HG03196 (cell line): ENCODE measurements at regions not wholly inside any gene's neighbourhood (a gene's known extent, or its start where the extent isn't known, plus 50 kb on each side); places are given as distances from the start of the nearest gene placed in this dataset.
"Not testable (repeated sequence)": the region's sequence is repeated elsewhere in the genome, so short reads cannot be mapped to it uniquely, and the experiment has no call there.

Source experiments
- ATAC-seq: cut with Tn5 transposase; IDR thresholded peaks from one replicate; pipeline ENCODE4 v1.9.1; 2021; ENCODE audit not compliant: unreplicated experiment

DNA sequence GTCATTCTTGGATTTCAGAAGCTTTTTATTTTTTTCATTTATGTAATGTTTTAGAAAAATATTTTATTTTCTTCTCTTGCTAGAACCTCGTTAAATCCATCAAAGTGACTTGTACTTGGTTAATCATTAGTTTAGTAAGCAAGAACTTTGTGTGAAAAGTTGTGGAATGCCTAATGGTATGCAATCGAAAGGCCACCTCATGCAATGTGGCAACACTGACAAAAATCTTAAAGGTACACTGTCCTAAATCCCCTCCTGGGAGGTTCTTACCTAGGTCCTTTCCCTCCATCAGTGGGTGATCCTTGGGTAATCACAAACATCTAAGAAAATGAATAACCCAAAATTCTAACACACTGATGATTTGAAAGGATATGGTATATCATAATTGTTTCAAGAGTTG is 304.2 kb downstream of the DNAH5 start:
- no peak for ATAC-seq

DNA sequence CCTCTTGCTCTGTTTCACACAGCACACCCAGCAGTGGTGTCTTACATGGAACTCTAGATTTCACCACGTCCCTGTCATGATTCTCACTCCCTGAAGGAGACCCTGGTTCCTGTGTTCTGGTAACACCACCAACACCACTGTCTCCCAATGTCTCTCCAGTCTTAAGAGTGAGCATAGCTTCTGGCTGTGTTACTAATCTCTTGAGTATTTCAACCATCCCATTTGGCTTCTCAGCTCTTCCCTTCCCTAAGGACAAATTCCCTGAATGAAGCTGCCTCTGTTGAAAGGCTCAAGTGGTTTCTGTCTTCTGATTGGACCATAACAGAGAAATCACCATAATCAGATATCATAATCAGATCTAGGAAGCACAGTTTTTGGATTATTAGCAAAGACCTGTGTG is 311.8 kb downstream of the DNAH5 start:
- ATAC-seq, result no peak

DNA sequence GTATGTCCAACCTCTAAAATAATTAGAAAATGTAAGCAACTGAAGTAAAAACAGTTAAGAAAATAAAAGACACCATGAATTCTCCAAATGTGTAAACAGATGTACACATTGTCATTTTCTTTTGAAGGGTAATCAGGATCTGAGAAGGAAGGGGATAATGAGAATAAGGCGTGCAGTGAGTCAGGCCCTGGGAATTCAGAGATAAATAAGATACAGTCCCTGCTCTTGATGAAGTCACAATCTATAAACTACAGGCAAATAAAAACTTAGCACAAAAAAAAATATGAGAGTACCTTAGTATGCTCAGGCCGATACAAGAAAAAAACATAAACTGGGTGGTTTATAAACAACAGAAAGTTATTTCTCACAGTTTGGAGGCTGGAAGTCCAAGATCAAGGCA is 315.3 kb downstream of the DNAH5 start:
- ATAC-seq, result no peak

DNA sequence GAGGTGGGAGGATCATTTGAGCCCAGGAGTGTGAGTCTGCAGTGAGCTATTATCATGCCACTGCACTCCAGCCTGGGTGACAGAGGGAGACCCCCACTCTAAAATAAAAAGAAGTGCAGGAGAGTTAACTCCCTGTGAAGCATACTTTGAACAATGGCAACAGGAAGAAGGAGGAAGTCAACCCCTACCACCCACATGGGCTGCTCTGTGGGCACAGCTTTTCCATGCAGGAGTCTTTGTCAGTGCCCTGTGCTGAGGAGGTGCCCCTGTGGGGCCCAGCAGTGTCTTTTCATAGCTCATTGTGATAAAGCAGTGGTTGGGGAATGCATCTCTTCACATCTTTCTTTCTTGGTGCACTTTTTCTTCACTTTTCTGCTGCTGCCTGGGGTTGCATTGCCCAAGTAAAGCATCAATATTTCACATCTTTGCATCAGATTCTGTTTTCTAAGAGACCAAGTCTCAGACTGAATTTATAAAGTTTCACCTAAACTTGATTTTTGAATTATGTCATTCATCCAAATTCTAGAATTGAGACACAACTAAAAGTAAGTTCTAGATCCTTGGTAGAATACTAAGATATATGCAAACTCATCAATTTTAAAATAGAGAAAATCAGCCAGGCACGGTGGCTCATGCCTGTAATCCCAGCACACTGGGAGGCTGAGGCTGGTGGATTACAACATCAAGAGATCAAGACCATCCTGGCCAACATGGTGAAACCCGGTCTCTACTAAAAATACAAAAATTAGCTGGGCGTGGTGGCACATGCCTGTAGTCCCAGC is 316.6 kb downstream of the DNAH5 start:
- no peak for ATAC-seq

DNA sequence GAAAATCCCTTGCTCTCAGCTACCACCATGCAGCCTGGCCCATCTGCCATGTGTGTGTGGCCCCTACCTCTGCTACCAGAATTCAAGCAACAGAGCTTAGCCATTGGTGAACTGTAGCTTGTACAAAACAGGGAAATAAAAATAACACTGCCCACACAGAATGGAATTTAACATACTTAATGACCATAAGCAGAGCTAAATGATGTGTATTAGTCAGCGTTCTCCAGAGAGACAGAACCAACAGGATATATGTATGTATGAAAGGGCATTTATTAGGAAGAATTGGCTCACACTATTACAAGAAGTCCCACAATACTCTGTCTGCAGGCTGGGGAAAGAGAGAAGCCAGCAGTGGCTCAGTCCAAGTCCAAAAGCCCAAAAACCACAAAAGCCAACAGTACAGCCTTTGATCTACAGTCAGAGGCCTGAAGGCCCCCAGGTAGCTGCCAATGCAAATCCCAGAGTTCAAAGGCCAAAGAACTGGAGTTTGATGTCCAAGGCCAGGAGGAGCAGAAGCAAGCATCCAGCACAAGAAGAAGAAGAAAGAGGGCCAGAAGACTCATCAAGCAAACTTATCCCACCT is 318.8 kb downstream of the DNAH5 start:
- ATAC-seq, result no peak

DNA sequence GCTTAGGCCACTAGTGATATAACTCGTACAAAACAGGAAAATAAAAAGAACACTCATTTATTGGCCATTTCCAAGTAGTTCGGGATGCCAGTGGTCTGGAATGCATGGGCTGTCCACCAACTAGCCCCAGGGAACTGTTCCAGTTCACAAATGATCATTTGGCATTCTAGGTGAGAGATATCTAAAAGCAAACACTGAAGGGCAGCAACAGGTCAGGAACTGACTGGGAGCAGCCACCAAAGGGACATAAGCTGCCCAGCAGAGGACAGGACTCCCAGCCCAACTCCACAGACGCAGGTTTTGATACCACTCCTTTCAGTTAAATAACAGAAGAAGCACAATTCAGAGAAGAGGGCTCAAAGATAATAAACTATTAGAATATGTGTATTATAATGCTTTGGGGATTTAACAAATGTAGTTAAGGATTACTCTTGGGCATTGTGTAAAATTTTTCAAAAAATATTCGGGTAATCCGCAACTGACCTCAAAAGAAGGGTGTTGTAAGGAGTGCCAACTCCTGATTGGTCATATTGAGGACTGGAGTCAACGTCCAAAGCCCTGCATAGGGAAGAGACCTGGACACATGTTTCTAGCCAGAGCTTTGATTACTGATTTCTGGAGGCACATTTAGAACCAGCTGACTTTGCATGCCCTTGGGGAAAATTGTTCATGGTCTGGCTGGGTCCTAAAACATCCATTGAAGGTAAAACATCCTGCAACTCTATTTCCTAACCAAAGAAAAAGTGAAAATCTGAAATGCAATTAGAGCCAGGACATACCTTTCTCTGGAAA is 320.0 kb downstream of the DNAH5 start:
- no peak for ATAC-seq

DNA sequence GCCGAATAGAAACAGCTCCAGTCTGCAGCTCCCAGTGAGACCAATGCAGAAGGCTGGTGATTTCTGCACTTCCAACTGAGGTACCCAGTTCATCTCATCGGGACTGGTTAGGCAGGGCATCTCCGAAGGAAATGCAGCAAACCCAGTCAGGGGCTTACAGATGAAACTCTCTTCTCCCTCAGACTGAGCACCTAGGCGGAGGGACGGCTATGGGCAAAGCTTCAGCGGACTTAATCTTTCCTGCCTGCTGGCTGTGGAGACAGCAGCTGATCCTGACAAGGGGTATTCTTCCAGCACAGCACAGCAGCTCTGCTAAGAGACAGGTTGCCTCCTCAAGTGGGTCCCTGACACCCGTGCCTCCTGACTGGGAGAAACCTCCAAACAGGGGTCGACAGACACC is 330.9 kb downstream of the DNAH5 start:
- ATAC-seq, result no peak

DNA sequence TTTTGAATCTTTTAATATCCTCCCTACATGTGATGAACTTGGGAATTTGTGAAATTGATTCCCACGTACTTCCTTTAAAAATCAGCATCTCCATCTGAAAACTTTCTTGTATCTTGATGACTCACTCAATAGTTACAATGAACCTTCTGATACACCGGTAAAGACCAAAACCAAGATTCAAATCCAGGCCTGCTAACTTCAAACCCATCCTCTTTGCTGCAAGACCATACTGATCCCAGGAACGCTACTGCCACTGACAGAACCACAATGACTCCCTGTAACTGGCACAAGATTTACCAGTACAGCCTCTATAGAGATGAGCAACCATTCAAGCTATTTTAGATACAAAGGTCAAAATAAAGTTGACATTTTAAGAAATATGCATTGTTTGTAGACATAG is 332.9 kb downstream of the DNAH5 start:
- no peak for ATAC-seq

DNA sequence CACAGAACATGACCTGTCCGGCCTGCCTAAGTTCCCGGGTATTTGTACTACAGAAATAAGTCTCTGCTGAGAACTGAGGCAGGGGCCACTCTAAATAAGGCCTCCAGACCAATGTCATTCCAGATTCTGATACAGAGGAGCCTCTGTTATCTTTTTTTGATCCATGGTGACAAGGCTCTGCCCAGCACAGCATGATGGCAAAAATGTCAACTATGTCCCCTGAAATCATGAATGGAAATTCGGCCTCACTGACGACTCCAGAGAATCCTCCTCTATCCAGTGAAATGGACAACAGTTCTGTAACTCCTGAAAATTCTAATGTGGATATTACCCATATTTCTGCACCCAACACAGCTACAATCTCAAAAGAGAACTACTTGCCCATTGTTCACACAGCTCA is 335.0 kb downstream of the DNAH5 start:
- ATAC-seq, result no peak

DNA sequence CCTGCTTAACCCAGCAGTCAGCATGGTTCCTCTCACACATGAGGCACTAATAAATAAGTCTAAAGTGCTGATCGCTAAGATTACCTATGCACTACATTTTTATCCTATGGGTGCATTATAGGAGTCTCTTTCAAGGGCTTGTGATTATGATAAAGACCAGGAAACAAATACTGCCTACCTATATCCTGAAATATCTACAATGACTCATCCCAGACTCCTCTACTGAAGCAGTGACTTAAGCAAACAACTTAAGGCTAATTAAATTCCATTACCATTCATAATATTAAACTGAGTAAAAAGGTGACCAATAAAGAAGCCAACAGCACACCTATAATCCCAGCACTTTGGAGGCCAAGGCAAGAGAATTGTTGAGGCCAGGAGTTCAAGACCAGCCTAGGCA is 338.4 kb downstream of the DNAH5 start:
- no peak for ATAC-seq

DNA sequence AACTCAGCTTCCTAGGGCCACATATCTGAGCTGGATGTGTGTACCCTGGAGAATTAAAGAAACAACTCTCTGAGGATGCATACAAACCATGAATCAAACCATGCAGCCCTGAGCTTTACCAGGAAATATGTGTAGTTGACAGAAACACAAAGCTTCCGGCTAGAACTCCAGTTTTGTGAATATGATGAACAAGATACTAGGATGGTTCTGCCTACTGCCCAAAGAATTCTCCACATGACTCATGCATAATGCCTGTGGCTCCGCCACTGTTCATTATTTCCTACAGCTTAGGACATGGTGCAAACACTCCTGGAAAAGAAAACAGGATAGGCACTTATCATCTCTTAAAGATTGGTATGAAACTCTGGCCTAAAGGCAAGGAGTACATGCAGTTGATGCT is 343.4 kb downstream of the DNAH5 start:
- ATAC-seq, result no peak

DNA sequence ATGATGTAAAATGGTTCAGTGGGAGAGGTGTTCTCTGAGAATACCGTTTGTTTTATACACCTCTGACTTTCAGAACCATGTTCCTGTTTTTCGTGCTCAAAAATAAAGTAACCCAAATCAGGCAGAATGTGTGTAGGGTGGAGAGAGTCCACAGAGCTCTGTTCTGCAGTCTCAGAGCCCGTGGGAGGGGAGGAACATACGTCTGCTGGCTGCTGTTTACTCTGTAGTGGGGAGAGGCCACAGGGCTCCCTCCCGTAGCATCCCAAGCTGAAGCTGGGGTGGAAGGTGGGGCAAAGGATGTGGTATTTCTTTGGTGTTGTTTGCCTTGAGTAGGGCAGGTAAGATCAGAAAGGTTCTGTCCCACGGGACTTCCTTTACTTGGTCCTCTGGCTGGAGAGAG is 348.5 kb downstream of the DNAH5 start:
- ATAC-seq, result no peak

DNA sequence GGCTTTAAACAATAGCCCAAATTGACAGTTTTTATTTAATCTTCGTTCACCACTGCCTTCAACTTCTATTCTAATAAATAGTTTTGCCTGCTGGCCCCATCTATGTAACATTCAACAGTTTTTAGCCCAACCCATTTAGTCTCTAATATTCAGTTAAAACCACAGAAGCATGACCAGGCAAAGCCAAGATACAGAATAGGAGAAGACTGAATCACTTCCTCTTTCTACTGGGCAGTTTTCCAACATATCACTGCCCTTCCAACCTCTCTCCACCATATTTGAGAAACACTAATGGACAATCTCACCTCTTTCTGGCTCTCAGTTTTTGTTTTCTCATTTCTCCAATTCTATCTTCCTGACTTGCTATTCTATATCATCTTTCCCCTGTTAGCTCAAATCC is 352.9 kb downstream of the DNAH5 start:
- no peak for ATAC-seq

DNA sequence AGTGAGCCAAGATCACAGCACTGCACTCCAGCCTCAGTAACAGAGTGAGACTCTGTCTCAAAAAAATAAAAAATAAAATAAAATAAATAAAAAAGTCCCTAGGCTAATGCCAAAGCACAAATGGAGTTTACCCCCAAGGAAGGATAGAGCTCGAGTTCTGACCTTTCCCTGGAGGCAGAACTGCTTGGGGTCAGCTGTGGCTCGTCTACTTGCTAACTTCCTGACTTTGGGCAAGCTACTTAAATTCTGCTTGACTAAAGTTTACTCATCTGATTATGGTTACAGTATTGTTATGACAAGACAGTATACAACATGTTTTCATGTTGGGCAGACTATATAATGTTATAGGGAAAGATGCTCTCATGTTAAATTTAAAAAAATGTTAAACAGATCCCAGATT is 359.2 kb downstream of the DNAH5 start:
- no peak for ATAC-seq

DNA sequence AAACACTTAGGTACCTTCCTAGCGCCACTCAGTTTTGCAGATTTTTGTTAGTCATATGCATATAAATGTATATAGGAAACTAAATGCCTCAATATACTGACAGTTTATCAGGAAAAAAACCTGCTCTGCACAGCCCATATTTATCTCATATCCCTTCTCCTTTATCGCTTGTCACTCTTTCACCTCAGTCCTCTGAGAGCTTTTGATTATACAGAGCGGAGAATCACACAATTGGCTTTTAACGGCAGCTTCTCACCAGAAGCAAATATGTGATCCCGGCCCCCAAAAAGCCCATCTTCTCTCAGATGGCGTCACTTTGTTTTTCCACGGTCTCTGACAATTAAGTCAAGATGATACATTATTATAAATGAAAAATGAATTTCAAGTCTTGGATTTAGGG is 362.6 kb downstream of the DNAH5 start:
- ATAC-seq, result no peak

DNA sequence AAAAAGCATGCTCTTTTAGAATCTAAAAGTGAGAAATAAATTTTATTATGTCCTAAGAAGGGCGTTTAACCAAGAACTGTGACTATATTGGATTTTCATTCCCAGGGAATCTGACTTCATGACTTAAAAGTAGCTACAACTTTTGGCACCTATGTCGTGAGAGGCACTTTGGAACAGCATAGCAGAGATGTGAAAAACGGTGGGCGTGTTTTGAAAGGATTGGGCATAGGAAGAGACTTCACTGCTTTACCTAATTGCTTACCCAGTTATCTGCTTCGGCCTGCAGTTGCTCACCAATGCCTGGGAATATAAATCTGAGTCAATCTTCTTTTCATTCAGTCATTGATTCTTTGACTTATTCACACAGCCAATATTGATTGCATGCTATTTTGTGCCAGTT is 363.4 kb downstream of the DNAH5 start:
- no peak for ATAC-seq

DNA sequence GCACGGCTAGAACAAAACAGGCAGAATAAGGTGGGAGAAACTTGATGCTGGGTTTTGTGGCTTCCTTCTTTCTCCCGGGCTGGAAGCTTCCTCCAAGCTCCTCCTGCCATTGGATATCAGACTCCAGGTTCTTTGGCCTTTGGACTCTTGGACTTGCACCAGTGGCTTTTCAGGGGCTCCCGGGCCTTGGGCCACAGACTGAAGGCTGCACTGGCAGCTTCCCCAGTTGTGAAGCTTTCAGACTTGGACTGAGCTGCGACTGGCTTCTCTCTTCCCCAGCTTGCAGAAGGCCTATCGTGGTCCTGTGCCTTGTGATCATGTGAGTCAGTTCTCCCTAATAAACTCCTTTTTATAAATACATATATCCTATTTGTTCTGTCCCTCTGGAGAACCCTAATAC is 364.4 kb downstream of the DNAH5 start:
- ATAC-seq, result no peak

DNA sequence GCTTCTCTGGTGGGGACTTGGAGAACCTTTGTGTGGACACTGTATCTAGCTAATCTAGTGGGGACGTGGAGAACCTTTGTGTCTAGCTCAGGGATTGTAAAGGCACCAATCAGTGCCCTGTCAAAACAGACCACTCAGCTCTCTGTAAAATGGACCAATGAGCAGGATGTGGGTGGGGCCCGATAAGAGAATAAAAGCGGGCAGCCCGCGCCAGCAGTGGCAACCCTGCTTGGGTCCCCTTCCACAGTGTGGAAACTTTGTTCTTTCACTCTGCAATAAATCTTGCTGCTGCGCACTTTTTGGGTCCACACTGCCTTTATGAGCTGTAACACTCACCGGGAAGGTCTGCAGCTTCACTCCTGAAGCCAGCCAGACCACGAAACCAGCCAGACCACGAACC is 365.4 kb downstream of the DNAH5 start:
- not testable (repeated sequence) for ATAC-seq

DNA sequence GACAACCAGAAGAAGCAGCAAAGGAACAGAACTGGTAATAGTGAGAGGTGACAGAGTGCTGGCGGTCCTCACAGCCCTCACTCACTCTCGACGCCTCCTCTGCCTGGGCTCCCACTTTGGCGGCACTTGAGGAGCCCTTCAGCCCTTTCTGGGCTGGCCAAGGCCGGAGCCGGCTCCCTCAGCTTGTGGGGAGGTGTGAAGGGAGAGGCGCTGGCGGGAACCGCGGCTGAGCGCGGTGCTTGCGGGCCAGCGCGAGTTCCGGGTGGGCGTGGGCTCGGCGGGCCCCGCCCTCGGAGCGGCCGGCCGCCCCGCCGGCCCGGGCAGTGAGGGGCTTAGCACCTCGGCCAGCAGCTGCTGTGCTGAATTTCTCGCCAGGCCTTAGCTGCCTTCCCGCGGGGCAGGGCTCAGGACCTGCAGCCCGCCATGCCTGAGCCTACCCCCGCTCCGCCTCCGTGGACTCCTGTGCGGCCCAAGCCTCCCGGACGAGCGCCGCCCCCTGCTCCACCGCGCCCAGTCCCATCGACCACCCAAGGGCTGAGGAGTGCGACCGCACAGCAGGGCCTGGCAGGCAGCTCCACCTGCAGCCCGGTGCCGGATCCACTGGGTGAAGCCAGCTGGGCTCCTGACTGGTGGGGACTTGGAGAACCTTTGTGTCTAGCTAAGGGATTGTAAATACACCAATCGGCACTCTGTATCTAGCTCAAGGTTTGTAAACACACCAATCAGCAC is 366.0 kb downstream of the DNAH5 start:
- not testable (repeated sequence) for ATAC-seq

DNA sequence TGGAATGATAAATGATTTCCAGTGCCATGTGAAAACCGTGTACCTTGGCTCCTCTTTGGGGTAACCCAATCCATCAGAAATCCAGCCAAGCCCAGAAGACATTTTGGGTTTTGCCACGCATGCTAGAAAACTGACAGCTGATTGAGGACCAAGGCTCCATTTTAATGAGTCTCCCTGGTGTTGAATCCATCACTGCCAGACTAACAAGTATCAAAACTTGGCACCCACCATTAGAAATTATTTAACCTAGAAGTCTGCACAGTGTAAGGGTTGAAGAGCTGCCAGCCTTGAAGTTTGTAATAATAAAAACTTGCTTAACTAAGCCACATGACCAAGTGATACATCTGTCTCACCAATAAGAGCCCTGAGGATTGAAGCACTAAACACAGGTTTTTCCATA is 369.9 kb downstream of the DNAH5 start:
- no peak for ATAC-seq

DNA sequence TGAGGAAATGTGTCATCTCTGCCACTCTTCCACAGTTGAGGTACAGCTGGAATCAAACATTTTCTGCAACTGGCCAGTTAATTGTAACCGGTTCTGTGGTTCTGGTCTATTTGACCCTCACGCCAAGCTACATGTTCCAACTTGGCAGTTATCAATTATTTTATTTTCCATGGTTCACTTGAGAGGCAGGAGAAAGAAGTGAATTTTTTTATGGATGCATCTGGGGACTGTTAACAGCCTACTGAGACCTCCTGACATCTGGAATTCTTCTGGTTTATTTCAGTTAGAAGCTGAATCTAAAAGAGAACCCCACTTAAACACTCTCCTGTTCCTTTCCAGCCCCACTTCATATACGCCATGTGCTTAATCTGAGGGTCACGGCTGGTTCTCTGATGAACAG is 372.3 kb downstream of the DNAH5 start:
- ATAC-seq, result no peak
